Stimulated activated CD8-positive, alpha-beta memory T cell treated with anti-CD3 and anti-CD28 coated beads, Interleukin-7, amount 100 ng/mL, for 48 hours (primary cell): ENCODE measurements at regions not wholly inside any gene's neighbourhood (a gene's known extent, or its start where the extent isn't known, plus 50 kb on each side); places are given as distances from the start of the nearest gene placed in this dataset.

ENCODE experiments used
- DNase-seq, 2 donors: peaks; one replicate each; pipeline ENCODE4 v3.0.0-alpha.2; 2020; ENCODE audit warnings: low read depth in 1 of 2; ENCODE audit errors: extremely low read depth in 1 of 2

- DNase-seq, result no peak
Observed at GRCh38 chr10:43772171-43772570, 123.5 kb upstream of the ZNF32 start.

GRCh38 chr10:43771675-43772074 is 123.0 kb upstream of the ZNF32 start:
- DNase-seq, result no peak

GRCh38 chr10:43765516-43765915 is 116.8 kb upstream of the ZNF32 start:
- no peak for DNase-seq

- DNase-seq, result no peak
Observed at GRCh38 chr10:43763846-43764245, 115.2 kb upstream of the ZNF32 start.

GRCh38 chr10:43760514-43760913 is 111.8 kb upstream of the ZNF32 start:
- no peak for DNase-seq

GRCh38 chr10:43759216-43759615 is 110.5 kb upstream of the ZNF32 start:
- no peak for DNase-seq

- DNase-seq, result no peak
Observed at GRCh38 chr10:43756341-43756740, 107.7 kb upstream of the ZNF32 start.

GRCh38 chr10:43754569-43755260 is 106.0 kb upstream of the ZNF32 start:
- no peak for DNase-seq

GRCh38 chr10:43753397-43754061 is 104.8 kb upstream of the ZNF32 start:
- DNase-seq, result no peak

- DNase-seq, result no peak
Observed at GRCh38 chr10:43752682-43753081, 104.0 kb upstream of the ZNF32 start.

- DNase-seq, result no peak
Observed at GRCh38 chr10:43751646-43752045, 103.0 kb upstream of the ZNF32 start.

GRCh38 chr10:43749940-43750552 is 101.4 kb upstream of the ZNF32 start:
- DNase-seq, result no peak

GRCh38 chr10:43749145-43749576 is 100.5 kb upstream of the ZNF32 start:
- no peak for DNase-seq

GRCh38 chr10:43748560-43748959 is 99.9 kb upstream of the ZNF32 start:
- DNase-seq, result no peak

- DNase-seq, result no peak
Observed at GRCh38 chr10:43746906-43747305, 98.2 kb upstream of the ZNF32 start.

- no peak for DNase-seq
Observed at GRCh38 chr10:43739161-43739560, 90.5 kb upstream of the ZNF32 start.

GRCh38 chr10:43737003-43737402 is 88.3 kb upstream of the ZNF32 start:
- DNase-seq, result no peak

- no peak for DNase-seq
Observed at GRCh38 chr10:43735907-43736306, 87.2 kb upstream of the ZNF32 start.

- no peak for DNase-seq
Observed at GRCh38 chr10:43734716-43735115, 86.0 kb upstream of the ZNF32 start.

- no peak for DNase-seq
Observed at GRCh38 chr10:43731486-43731885, 82.8 kb upstream of the ZNF32 start.

GRCh38 chr10:43728425-43728824 is 79.7 kb upstream of the ZNF32 start:
- no peak for DNase-seq

GRCh38 chr10:43727935-43728334 is 79.3 kb upstream of the ZNF32 start:
- no peak for DNase-seq
